ENCODE measurements at regions not wholly inside any gene's neighbourhood (a gene's known extent, or its start where the extent isn't known, plus 50 kb on each side); places are given as distances from the start of the nearest gene placed in this dataset.
A peak's percentile ranks its signal among the peaks of the same experiment; 100 is the strongest.

- TF ChIP-seq CTCF (IDR thresholded peaks at IDR 0.05; ENCODE audit: insufficient read depth, low read length, poor library complexity, severe bottlenecking): no peak
- DNase-seq (ENCODE audit: low read depth): no peak
- Histone ChIP-seq H3K36me3 (ENCODE audit: control insufficient read depth, insufficient read depth, low read length) (no peaks in the 10 kb centered on the region), H3K4me3 (ENCODE audit: low read depth, low read length) (no peak overlapping the region), H3K27me3 (ENCODE audit: control insufficient read depth, insufficient read depth, low read length) (no peaks in the 10 kb centered on the region)
Measured at GRCh38 chr9:31255211-31255610, 1129.2 kb upstream of the ACO1 start.

GRCh38 chr9:31259824-31260223 lies 1124.6 kb upstream of the ACO1 start:
- no peak for TF ChIP-seq CTCF (IDR thresholded peaks at IDR 0.05; ENCODE audit: insufficient read depth, low read length, poor library complexity, severe bottlenecking)
- no peak overlapping the region for H3K4me3 ChIP-seq (ENCODE audit: low read depth, low read length)
- DNase-seq (ENCODE audit: low read depth): no peak
- H3K36me3 ChIP-seq (ENCODE audit: control insufficient read depth, insufficient read depth, low read length): no peaks in the 10 kb centered on the region
- H3K27me3 ChIP-seq (ENCODE audit: control insufficient read depth, insufficient read depth, low read length): no peaks in the 10 kb centered on the region

- Histone ChIP-seq H3K27me3 (ENCODE audit: control insufficient read depth, insufficient read depth, low read length) (no peaks in the 10 kb centered on the region), H3K4me3 (ENCODE audit: low read depth, low read length) (no peak overlapping the region), H3K36me3 (ENCODE audit: control insufficient read depth, insufficient read depth, low read length) (no peaks in the 10 kb centered on the region)
- DNase-seq (ENCODE audit: low read depth): peak; percentile 44
- no peak for TF ChIP-seq CTCF (IDR thresholded peaks at IDR 0.05; ENCODE audit: insufficient read depth, low read length, poor library complexity, severe bottlenecking)
Measured at GRCh38 chr9:31272456-31273295, 1111.8 kb upstream of the ACO1 start.

DNA sequence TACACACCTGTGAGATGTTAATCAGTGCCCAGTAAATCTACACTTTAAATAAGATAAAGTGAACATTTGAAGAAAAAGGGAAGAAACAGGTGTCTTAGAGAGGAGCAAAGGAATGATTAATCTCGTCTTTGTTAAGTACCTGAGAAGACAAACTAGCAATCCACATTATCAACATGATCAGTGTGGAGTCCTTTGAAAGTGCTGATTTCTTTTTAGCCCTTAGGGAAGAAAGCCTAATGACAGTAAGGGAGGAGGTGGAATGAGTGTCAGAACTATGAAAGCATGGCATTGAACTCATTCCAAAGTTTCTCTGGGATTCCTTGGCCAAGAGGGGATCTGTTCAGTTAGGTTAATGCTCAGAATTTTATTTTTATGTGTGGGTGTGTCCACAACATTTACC lies 1109.0 kb upstream of the ACO1 start:
- H3K36me3 ChIP-seq (ENCODE audit: control insufficient read depth, insufficient read depth, low read length): no peaks in the 10 kb centered on the region
- no peaks in the 10 kb centered on the region for H3K27me3 ChIP-seq (ENCODE audit: control insufficient read depth, insufficient read depth, low read length)
- TF ChIP-seq CTCF (IDR thresholded peaks at IDR 0.05; ENCODE audit: insufficient read depth, low read length, poor library complexity, severe bottlenecking): no peak
- no peak for DNase-seq (ENCODE audit: low read depth)
- no peak overlapping the region for H3K4me3 ChIP-seq (ENCODE audit: low read depth, low read length)

- no peak for DNase-seq (ENCODE audit: low read depth)
Measured at GRCh38 chr9:31290731-31291130, 1093.7 kb upstream of the ACO1 start.

More at GRCh38 chr9:31290731-31291130, 1093.7 kb upstream of the ACO1 start:
- Histone ChIP-seq H3K4me3 (ENCODE audit: low read depth, low read length) (no peak overlapping the region), H3K27me3 (ENCODE audit: control insufficient read depth, insufficient read depth, low read length) (no peaks in the 10 kb centered on the region), H3K36me3 (ENCODE audit: control insufficient read depth, insufficient read depth, low read length) (no peaks in the 10 kb centered on the region)
- no peak for TF ChIP-seq CTCF (IDR thresholded peaks at IDR 0.05; ENCODE audit: insufficient read depth, low read length, poor library complexity, severe bottlenecking)

Data from kidney epithelial cell (primary cell).